ENCODE measurements at regions not wholly inside any gene's neighbourhood (a gene's known extent, or its start where the extent isn't known, plus 50 kb on each side); places are given as distances from the start of the nearest gene placed in this dataset.
"Not testable (repeated sequence)": the region's sequence is repeated elsewhere in the genome, so short reads cannot be mapped to it uniquely, and the experiment has no call there.

DNA sequence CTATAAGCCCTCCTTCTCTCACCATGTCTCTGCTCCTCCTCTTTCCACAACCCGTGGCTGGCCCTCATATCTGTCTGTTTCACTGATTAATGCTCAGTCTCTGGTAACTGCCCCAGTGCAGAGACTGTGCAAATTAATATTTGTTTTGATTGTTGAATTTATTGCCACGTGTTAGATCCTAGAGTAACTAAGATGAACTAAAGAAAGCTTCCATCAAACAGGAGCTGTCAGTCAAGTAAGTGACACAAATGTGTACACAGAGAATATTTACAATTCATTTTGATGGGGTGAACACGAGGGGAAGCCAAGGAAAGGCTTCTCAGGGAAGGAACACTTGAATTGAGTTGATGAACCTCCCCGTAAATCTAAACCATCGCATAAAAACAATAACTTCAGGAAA, 182.5 kb downstream of the BAMBI start:
- DNase-seq (ENCODE audit: low read depth) = no peak

DNA sequence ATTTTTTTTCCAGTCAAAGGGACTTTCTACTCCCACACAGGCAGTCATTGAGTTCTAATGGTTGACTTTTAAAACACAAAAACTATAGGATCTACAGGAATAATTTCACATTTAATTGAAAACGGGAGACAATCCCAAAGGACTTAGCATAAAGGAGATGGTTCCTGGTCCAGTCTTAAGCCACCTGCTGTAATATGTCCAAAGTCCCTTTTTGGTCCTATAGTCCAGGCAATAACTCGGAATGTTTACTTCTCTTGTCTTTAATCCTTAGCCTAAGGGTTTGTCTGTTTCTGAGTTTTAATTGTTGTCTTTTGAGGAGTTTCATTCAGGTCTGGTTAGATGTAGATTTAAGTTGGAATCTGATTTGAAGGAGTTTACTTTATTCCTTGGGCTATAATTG, 184.9 kb downstream of the BAMBI start:
- no peak for DNase-seq (ENCODE audit: low read depth)

DNA sequence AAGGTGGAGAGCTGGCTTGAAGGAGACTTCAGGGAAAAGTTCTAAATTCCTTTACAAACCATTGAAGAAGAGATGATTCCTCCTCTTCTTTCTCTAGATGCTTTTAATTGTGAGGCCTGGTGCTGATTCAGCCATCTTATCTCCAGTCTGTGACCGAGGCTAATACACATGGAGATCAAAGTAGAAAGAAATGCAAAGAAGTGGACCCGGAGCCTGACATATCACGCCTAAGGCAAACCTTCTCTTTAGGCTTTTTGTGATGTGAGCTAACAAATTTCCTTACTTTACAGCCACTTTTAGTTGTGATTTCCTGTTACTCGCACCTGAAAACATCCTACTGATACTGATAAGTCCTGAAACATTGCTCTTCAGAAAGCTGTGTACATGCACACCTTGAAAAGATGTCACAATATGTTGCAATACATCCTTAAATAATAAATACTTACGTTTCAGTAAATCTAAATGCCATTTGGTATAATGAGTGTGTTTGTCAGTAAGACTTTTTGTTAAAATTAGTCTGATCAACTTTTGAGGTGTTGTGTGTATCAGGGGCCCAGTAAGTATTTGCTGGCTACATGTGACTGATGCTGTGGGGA, 192.4 kb downstream of the BAMBI start:
- no peak for DNase-seq (ENCODE audit: low read depth)

DNA sequence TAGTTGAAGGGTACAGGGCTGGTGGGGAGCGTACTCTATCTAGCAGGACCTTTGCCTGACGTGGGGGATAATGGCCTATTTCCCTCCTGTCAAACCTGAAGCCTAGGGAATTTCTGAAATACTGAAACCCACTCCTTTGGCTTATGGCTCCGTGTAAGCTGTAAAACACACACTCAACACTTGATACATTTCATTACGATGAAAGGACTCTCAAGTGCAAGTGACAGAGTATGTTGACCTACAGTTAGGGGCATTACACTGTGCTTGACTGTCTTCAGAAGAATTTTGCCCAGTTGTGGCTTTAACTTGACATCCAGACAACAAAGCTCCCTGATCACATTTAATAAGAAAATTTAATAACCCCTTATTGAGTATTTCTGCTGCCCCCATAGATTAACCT, 194.3 kb downstream of the BAMBI start:
- no peak for DNase-seq (ENCODE audit: low read depth)

DNA sequence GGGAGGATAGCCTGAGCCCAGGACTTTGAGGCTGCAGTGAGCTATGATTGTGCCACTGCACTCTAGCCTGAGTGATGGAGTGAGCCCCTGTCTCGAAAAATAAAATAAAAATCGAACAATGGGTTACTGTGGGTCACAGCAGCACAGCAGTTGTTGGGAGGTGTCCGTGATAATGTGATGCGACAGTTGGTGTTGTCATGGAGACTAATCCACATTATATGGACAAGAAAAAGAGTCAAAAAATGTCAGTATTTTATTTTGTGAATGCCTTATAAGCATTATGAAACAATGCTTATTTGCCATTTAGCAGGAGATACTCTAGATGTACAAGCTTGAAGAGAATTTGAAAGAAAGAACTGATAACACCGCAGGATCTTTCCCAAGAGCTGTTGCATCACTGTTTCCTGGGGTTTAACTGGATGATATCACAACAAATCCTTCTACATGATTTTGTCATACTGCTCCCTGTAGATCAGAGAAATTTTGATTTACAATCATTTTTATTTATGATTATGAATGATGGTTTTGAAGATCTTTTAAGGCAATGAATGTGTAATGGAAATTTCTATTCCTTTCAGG, 195.4 kb downstream of the BAMBI start:
- no peak for DNase-seq (ENCODE audit: low read depth)

DNA sequence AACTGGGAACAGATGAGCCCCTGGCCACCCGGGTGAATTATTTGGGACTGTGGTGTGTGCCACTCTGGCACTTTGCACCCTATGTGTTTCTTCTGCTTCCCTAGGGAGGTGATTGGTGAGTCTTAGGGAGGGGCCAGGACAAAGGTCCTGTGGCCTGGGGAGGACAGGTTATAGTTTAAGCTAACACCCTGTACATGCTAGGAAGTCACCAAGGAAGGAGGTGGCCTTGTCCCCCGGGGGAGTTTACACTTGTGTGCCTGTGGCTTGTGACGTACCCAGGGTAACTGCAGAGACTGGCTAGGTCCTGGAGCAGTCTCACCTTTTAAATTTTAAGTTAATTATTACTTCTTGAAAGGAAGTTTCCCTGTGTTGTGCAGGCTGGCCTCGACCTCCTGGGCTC, 196.2 kb downstream of the BAMBI start:
- no peak for DNase-seq (ENCODE audit: low read depth)

DNA sequence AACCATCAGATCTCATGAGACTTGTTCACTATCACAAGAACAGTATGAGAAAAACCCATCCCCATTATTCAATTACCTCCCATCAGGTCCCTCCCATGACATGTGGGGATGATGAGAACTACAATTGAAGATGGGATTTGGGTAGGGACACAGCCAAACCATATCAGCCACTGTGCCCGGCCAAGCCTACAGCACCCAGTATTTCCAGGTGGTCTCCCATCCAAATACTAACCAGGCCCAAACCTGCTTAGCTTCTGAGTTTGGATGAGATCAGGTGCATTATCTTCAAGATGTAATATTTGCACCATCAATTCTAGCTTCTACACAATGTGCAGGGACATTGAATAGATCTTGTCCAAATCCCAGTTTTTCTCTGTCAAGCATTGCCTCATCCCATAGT, 196.9 kb downstream of the BAMBI start:
- DNase-seq (ENCODE audit: low read depth) = no peak

DNA sequence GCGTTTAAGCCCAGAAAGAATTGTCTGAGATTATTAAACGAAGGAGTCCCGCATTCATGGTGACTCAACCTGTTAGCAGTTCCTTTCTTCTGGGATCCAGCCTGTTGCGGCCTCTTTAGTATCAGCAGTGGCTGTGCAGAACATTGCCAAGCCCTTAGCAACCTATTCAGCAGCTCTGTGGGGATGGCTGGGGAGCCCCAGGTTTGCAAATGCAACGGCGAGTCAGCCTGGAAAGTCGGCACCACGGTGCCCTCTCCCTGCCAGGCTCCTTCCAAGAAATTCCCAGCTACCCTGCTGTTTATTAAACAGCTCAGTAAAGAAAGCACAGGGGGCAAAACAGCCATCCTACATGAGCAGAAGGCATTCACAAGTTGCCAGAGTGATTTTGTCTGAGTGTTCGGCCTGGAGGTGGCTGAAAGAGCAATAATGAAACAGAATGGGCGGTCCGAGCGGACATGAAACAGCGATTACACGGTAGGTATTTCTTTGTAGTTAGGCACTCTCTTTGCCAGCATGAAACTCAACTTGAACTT, 198.3 kb downstream of the BAMBI start:
- DNase-seq (ENCODE audit: low read depth) = no peak

DNA sequence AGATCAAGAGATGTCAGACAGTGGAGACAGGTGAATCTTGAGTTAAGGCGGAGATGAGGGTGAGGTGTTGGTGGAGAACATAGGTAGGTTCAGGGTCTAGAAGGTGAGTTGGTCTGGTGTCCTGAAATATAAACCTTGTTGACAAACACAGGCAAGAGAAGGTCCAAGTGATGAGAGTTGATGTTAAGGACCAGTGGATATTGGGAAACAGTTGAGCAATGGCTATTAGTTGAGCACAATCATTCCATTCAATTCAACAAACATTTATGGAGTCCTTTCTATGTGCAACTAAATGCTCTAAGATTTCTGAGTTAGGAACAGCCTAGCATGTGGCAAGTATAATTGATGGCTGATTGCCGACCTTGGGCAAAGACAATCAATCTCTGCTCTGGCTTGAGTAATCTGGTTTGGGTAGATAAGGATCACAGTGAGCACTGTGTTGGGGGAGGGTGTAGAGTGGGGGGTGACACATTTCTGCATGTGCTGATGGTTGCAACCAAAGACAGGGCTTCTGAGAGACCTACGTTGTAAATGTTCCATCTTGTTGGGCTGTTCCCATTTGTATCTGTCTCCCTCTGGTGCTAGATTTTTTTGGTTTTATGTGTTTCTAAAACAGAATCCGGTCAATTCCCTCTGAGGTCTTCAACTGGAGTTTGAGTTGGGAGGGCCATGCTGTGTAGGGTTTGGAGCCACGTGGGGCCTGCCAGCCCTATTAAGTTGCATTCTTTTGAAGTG, 201.1 kb downstream of the BAMBI start:
- DNase-seq (ENCODE audit: low read depth) = no peak

DNA sequence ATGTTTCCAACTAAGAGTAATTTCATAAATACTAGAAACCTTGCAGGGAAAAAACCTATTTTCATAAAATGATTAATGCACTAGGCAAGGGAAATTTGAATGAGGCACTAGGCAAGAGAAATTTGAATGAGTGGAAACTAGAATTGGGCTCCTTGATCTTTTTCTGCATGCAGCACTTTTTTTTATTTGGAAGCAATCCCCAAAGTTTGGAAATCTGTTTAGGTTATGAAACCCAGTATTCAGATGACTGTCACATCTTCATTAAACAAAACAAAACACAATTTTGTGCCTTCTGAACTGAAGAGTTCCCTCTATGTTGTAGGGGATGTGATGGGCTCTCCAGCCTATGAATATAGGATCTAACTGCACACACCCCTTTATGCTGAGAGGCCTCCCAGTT, 201.9 kb downstream of the BAMBI start:
- no peak for DNase-seq (ENCODE audit: low read depth)

DNA sequence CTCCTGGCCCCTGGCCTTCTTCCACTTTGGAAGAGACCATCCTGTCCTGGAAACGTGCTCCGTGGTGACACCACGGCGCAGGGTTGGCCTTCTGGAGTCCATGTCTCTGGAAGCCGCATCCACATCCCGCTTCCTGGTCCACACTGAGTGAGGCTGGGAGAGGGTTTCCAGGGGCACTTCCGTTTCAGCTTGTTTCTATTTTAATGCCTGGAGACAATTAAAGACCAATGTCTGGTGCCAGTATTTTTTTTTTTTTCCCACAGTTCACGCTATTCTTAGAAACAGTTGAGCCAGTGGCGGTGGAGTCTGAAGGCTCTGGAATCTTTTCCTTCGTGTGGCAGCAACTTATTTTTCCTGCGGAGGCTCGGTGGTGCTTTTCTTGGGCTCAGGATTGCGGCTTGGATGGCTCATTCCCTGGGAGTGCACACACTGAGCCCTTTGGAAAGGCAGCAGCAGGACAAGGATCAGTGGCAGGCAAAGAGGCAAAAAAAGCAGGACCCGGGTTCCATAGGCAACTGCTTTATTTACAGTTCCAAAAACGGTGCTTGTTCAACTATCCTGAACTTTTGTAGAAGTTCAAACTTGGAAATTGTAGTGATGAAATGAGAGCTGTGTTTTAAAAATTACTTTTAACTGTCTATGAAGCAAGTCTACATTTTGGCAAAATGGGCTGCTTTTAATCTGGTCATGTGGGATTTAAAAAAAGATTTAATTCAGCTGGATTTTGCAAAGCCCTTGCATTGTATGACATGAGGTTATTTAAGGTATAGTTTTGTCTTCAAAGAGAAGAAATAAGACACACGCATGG, 202.8 kb downstream of the BAMBI start:
- DNase-seq (ENCODE audit: low read depth) = peak; percentile 9

DNA sequence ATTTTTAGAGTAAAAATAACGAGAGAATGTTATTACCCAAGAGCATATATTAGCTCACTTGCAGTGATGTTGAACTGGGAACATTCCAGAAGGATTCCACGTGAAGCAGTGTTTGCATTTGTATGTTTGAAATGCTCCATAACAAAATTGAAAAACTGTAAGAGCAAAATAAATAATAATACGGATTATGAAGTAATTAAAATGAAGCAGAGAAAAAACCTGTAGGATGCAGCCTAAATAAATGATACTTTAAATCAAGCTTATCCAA, 203.3 kb downstream of the BAMBI start:
- no peak for DNase-seq (ENCODE audit: low read depth)

DNA sequence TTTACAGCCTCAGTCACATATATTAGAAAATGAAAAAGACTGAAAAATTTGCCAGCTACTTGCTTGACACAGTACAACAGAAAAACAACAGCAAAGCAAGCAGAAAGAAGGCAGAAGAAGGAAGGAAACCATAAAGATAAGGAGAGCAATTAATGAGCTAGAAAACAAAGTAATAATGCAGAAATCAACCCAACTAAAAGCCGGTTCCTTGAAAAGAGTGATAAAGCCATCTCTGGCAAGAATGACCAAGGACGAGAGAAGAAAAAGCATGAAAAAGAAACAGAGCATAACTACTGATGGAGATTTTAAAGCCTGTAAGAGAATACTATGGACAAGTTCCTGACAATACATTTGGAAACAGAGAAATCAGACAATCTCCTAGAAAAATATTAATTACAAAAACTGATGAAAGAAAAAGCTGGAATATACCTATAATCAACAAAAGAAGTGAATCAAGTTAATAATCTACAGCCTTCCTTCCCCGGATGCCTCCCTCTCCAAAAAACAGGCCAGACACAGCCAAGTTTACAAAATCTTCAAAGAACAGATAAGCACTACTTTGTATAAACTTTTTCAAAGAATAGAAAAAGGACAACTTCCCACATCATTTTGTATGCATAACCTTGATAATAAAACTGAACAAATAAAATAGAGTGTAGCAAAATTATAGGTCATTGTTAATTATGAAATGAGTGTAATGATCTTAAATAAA, 204.0 kb downstream of the BAMBI start:
- no peak for DNase-seq (ENCODE audit: low read depth)

DNA sequence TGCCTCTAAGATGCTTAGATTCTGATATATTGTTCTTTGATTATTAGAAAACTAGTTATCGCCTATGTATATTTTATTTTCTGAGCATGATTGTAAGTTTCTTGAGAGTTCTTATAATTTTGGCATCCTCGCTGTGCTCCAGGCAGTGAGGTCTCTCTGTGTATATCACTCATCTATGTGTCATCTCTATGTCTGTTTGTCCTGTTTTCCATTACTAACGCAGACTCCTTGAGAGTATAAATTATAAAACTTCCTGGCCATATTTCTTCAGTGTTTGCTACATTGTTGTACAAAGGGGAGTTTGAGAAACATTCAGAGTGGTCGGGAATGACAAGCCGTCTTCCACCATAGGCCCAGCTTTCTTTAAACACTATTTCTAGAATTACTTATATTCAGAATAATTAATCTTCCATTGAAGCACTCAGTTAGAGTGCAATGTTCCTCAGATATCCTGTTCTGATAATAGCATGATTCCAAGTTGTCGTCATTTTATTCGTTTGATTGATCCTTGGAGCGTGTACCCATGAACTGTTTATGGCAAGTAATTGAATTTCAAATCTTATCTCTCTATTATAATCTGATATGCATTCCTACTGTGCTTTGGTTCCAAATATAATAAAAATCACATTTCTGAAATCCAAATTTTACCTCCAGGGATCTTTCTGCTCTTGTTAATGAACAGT, 206.6 kb downstream of the BAMBI start:
- no peak for DNase-seq (ENCODE audit: low read depth)

DNA sequence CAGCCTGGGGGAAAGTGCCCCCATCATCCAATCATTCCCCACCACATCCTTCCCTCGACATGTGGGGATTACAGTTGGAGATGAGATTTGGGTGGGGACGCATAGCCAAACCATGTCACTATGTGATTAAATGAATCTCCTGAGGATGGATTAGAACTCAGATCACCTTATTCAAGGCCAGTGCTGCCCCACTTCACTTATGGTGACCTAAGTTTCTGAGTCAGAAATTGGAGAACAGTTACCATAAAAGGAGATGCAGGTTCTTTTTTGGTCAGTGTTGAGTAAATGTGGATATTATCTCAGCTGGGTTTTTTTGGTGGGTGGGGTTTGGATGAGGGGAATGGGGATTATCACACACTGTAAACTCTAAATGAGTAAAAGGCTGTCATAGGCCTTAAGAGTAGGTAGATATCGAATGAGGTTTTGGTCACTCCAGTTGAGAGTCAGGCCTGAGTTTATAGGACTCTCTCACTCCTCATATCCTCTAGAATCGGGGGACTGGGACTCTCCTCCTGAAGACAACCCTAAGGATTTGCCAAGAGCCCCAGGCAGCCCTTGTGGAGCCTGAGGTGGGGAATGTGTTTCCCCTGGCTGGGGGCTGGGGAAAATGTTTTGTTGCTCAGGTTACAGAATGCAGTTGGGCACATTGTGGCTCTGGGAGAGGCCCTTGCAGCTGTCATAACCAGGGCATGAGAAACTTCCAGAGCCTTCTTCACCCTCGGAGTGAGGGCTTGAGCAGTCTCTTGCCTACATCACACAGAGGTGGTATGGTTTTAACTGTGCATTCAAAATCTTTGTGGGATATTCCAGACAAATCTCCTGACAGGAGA, 213.0 kb downstream of the BAMBI start:
- DNase-seq (ENCODE audit: low read depth) = no peak

DNA sequence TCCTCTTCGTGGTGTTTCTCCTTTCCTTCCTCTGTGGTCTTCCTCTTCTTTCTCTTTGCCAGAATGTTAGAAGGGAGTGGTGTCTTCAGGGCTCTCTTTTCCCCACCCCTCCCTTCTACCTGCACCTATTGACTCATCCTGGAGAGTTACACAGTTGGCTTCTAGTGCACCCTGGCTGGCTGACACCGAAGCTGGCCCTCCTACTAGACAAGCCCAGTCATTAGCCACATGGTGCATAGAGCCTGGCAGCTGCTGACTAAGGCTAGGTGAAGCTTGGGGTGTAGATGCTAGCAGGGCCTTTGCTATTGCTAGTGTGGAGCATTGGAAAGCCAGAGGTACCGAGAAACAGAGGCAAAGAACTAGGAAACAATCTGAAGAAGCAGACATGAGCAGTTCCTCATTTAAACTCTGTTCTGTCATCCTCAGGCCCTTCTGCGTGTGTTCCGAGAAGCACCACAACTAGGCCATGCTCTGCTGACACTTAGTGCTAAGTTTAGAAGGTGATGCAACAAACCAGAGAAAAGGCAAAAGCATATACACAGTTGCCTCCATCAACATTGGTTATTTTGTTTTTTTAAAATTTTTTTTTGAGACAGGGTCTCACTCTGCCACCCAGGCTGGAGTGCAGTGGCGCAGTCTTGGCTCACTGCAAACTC, 213.9 kb downstream of the BAMBI start:
- DNase-seq (ENCODE audit: low read depth) = no peak

DNA sequence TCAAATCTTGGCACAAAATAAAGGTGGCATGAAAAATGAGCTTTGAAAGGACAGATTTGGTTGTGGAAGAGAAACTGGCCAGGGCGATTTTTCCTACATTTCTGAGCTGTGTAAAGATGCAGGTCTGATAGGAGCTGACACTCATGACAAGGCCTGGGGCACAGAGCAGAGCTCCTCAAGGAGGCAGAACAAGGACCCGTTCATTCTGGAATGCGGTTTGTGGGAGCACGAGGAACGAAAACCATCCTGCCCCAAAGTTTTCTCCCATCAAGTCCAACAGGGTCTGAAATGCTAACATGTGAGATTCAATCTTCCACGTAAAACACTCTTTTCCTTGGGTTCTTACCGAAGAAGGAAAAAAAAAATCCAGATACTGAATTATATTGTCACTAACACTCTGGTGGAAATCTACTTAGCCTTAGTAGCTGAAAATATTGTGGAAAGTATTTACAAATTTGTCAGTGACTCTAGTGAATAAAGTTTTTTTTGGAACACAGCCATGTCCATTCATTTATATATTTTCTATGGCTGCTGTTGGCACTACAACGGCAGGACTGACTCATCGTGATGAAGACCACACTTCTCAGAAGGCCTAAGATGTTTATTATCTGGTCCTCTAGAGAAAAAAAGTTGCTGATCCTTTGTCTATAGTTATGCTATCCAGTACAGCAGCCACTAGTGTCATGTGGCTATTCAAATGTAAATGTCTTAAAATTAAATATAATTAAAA, 215.7 kb downstream of the BAMBI start:
- DNase-seq (ENCODE audit: low read depth) = no peak

DNA sequence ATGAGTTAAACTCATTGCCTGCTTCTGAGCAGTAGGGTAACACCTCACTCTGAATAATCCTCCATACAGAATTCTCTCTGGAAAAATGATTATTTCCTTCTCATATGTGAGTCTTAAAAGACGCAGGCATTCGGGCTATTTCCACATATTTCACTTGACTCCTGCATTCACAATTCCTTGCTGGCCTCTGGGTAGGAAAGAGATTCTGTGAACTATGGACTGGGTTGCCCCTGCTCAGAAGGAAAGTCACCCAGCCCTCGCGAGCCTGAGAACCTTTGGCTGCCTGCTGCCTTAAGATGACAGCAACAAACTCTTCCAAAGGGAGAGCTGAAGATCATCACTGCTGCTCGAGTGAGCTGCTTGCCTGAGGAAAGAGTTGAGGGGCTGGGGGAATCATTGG, 216.8 kb downstream of the BAMBI start:
- DNase-seq (ENCODE audit: low read depth) = no peak

DNA sequence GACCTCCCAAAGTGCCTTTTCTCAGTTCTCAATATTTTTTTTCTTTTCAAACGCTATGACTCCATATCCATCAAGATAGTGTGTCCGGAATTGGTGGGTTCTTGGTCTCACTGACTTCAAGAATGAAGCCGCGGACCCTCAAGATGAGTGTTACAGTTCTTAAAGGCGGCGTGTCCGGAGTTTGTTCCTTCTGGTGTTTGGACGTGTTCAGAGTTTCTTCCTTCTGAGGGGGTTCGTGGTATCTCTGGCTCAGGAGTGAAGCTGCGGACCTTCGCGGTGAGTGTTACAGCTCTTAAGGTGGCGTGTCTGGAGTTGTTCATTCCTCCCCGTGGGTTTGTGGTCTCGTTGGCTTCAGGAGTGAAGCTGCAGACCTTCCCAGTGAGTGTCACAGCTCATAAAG, 218.3 kb downstream of the BAMBI start:
- not testable (repeated sequence) for DNase-seq (ENCODE audit: low read depth)

Measured in GM04503 (cell line).